CD4-positive, alpha-beta T cell treated with Interleukin-1 beta for 1 hour (primary cell): ENCODE measurements at regions not wholly inside any gene's neighbourhood (a gene's known extent, or its start where the extent isn't known, plus 50 kb on each side); places are given as distances from the start of the nearest gene placed in this dataset.
"Not testable (repeated sequence)": the region's sequence is repeated elsewhere in the genome, so short reads cannot be mapped to it uniquely, and the experiment has no call there.

Source experiments
- DNase-seq, 2 donors: peaks; one replicate each; pipeline ENCODE4 v3.0.0-alpha.2; 2020 to 2022

GRCh38 chr3:43236008-43236407 is 50.3 kb upstream of the SNRK start:
- no peak for DNase-seq

- DNase-seq, result no peak
Measured at GRCh38 chr3:43233062-43233461, 53.3 kb upstream of the SNRK start.

GRCh38 chr3:43231276-43232000 is 54.9 kb upstream of the SNRK start:
- DNase-seq, result no peak

GRCh38 chr3:43229865-43230264 is 56.5 kb upstream of the SNRK start:
- not testable (repeated sequence) for DNase-seq

- DNase-seq, result not testable (repeated sequence)
Measured at GRCh38 chr3:43227685-43228084, 58.7 kb upstream of the SNRK start.

- peak in 1 of 2 donors; percentile 46 for DNase-seq
Measured at GRCh38 chr3:43224405-43225073, 61.8 kb upstream of the SNRK start.

GRCh38 chr3:43223670-43224364 is 62.5 kb upstream of the SNRK start:
- no peak for DNase-seq

GRCh38 chr3:43222590-43222989 is 63.8 kb upstream of the SNRK start:
- peak in 1 of 2 donors; percentile 39 for DNase-seq

- no peak for DNase-seq
Measured at GRCh38 chr3:43221076-43221475, 65.3 kb upstream of the SNRK start.

- DNase-seq, result no peak
Measured at GRCh38 chr3:43219616-43220015, 66.7 kb upstream of the SNRK start.

- DNase-seq, result no peak
Measured at GRCh38 chr3:43218921-43219320, 67.4 kb upstream of the SNRK start.

- no peak for DNase-seq
Measured at GRCh38 chr3:43218156-43218555, 68.2 kb upstream of the SNRK start.

GRCh38 chr3:43217633-43218032 is 68.7 kb upstream of the SNRK start:
- DNase-seq, result no peak

GRCh38 chr3:43217206-43217605 is 69.1 kb upstream of the SNRK start:
- no peak for DNase-seq

- no peak for DNase-seq
Measured at GRCh38 chr3:43215663-43216275, 70.6 kb upstream of the SNRK start.

GRCh38 chr3:43215138-43215537 is 71.2 kb upstream of the SNRK start:
- no peak for DNase-seq

GRCh38 chr3:43214616-43215015 is 71.7 kb upstream of the SNRK start:
- DNase-seq, result no peak

GRCh38 chr3:43213631-43214030 is 72.7 kb upstream of the SNRK start:
- no peak for DNase-seq

GRCh38 chr3:43212914-43213611 is 73.3 kb upstream of the SNRK start:
- no peak for DNase-seq

- no peak for DNase-seq
Measured at GRCh38 chr3:43211681-43212080, 74.7 kb upstream of the SNRK start.

- no peak for DNase-seq
Measured at GRCh38 chr3:43210049-43211027, 76.0 kb upstream of the SNRK start.

- no peak for DNase-seq
Measured at GRCh38 chr3:43207628-43208085, 78.7 kb upstream of the SNRK start.
